Activated CD8-positive, alpha-beta memory T cell treated with anti-CD3 and anti-CD28 coated beads, Interleukin-2, amount 10 ng/mL, durations not matched to agents 7 days and 5 days (primary cell): ENCODE measurements at regions not wholly inside any gene's neighbourhood (a gene's known extent, or its start where the extent isn't known, plus 50 kb on each side); places are given as distances from the start of the nearest gene placed in this dataset.

Experiments used
- ATAC-seq: fragments of 150-1000 bp; cut with Tn5 transposase; one replicate; pipeline ENCODE4 v1.10.0; 2021; ENCODE audit warnings: moderate library complexity
- CTCF ChIA-PET: fragments of 350-600 bp; sonication (Branson Sonifier 250); formaldehyde crosslinking; loops from one replicate; lab custom pipeline; 2021; ENCODE audit warnings: antibody characterized with exemption; lab: Charles Lee
- DNase-seq: peaks from one replicate; pipeline ENCODE4 v3.0.0-alpha.2; 2020
- H3K27ac Mint-ChIP-seq: one replicate; pipeline ENCODE4 v1.8.0; 2021; ENCODE audit warnings: mild to moderate bottlenecking, mixed read lengths
- H3K27me3 Mint-ChIP-seq: one replicate; pipeline ENCODE4 v1.8.0; 2021; ENCODE audit warnings: mixed read lengths
- H3K36me3 Mint-ChIP-seq: one replicate; pipeline ENCODE4 v1.8.0; 2021; ENCODE audit warnings: mild to moderate bottlenecking, mixed read lengths
- H3K4me1 Mint-ChIP-seq: one replicate; pipeline ENCODE4 v1.8.0; 2021; ENCODE audit warnings: mixed read lengths
- H3K4me3 Mint-ChIP-seq: one replicate; pipeline ENCODE4 v1.8.0; 2021; ENCODE audit warnings: mild to moderate bottlenecking, moderate library complexity, mixed read lengths
- H3K9me3 Mint-ChIP-seq: one replicate; pipeline ENCODE4 v1.8.0; 2022; ENCODE audit warnings: low read depth, mixed read lengths

DNA sequence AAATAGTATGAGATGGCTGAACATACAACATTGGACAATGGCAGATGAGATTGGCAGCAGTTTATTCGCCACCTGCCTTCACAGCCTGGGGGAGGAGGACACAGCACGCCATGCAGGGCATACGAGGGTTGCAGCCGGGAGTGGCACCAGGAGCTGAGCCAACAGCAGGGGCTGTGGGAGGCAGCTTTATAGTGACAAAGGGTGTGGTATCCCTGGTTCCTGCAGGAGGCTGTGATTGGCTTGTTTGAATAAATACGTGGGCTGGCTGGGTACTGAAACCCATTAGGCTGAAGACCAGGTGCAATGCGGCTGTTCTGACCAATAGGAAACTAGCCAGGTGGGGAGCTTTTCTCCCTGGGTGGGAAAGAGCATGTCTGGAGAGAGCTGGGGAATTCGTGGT lies 68.9 kb upstream of the LEP start:
- H3K36me3 Mint-ChIP-seq = no peaks in the 10 kb centered on the region
- H3K4me1 Mint-ChIP-seq = peaks cover 14% of the 10 kb centered on the region
- no peak for DNase-seq
- CTCF ChIA-PET = interaction anchor here (1.2 kb wide), 2 partner anchors 36 kb away, joined by 3 to 4 read pairs; no protein-coding TSS in a partner anchor
- ATAC-seq = no peak
- no peak overlapping the region for H3K27ac Mint-ChIP-seq
- peaks cover 56% of the 10 kb centered on the region for H3K27me3 Mint-ChIP-seq
- H3K9me3 Mint-ChIP-seq = no peaks in the 10 kb centered on the region
- no peak overlapping the region for H3K4me3 Mint-ChIP-seq

DNA sequence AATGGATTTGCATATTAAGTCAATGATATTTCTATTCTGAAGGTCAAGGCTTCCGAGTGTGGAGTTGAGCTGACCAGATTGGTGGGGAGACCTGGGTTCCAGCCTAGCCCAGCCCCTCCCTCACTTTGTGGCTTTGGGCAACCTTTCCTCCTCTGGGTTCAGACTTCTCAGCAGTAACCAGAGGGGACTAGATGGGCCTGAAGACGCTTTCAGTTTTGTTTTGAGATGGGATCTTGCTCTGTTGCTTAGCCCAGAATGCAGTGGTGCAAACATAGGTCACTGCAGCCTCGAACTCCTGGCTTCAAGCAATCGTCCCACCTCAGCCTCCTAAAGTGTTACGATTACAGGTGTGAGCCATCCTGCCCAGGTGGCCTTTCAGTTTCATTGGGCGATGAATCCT lies 68.1 kb upstream of the LEP start:
- DNase-seq (no peak), ATAC-seq (peak; percentile 53)
- peaks cover 14% of the 10 kb centered on the region for H3K4me1 Mint-ChIP-seq
- no peaks in the 10 kb centered on the region for H3K9me3 Mint-ChIP-seq
- no peak overlapping the region for H3K4me3 Mint-ChIP-seq
- H3K27ac Mint-ChIP-seq = no peak overlapping the region
- no peaks in the 10 kb centered on the region for H3K36me3 Mint-ChIP-seq
- CTCF ChIA-PET = interaction anchor here (0.6 to 1.2 kb wide), 2 partner anchors 36 kb away, joined by 3 read pairs; no protein-coding TSS in a partner anchor
- H3K27me3 Mint-ChIP-seq = peaks cover 55% of the 10 kb centered on the region

DNA sequence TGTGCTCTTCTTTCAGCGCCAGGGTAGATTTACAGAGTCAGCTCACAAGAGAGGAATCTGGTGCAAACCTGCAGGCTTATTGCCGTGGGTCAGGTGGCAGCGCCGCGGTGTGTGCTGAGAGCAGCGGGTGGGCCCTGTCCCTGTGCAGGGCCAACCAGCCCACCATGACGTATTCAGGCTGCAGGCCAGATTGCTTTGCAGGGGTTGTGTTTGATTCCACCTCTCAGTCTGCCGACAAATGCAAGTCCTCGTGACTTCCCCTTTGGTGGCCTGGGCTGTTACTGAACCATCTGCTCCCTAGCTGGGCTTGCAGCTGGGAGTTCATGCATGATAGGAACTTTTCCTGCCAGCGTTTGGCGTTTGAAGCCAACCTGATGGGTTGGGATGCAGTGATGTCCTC lies 66.7 kb upstream of the LEP start:
- Mint-ChIP-seq H3K27ac (no peak overlapping the region), H3K4me1 (peaks cover 7% of the 10 kb centered on the region), H3K36me3 (no peaks in the 10 kb centered on the region), H3K9me3 (no peaks in the 10 kb centered on the region), H3K27me3 (peaks cover 49% of the 10 kb centered on the region), H3K4me3 (no peak overlapping the region)
- CTCF ChIA-PET = no interaction called here
- ATAC-seq (no peak), DNase-seq (no peak)

GRCh38 chr7:128176696-128177095 lies 64.4 kb upstream of the LEP start:
- no peak overlapping the region for H3K4me3 Mint-ChIP-seq
- CTCF ChIA-PET = no interaction called here
- no peak for DNase-seq

DNA sequence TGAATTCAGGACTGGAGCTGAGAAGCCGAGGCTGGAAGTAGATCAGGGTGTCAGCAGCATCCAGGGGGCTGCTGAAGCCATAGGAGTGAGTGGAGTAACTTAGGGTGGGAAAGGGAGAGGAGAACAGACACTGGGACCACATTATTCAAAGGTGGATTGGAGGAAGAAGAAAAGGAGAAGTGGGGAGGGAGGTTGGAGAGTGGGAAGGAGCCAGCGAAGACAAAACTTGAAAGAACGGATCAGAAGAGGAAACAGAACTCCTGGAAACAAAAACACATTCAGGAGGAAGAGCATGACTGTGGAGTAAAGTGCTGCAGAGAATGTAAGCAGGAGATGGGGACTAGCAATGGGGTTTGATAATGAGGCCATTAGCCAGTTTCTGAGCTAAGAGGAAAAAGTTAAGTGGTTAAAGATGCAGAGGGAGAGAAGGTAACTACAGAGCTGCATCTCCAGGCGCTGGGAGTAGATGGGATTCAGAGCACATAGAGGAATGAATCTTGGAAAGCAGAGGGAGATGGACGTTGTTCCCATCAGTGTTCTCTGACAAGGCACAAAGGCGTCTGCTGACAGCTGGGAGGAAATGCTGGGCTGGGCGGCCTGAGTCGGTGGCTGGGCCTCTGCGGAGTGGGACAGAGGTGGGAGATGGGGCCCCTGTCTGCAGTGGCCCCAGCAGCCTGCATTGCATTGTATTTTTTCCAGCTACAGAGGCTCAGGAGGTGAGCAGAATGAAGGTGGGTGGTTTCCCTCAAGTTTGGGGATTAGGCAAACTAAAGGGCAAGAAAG lies 63.1 kb upstream of the LEP start:
- no peak for ATAC-seq
- peaks cover 3% of the 10 kb centered on the region for H3K4me1 Mint-ChIP-seq
- H3K36me3 Mint-ChIP-seq = no peaks in the 10 kb centered on the region
- peaks cover 52% of the 10 kb centered on the region for H3K27me3 Mint-ChIP-seq
- no peak overlapping the region for H3K27ac Mint-ChIP-seq
- DNase-seq = no peak
- no peaks in the 10 kb centered on the region for H3K9me3 Mint-ChIP-seq
- CTCF ChIA-PET = no interaction called here
- H3K4me3 Mint-ChIP-seq = no peak overlapping the region

More at GRCh38 chr7:128176696-128177095, 64.4 kb upstream of the LEP start:
- ATAC-seq = no peak
- H3K36me3 Mint-ChIP-seq = no peaks in the 10 kb centered on the region
- no peaks in the 10 kb centered on the region for H3K9me3 Mint-ChIP-seq
- no peak overlapping the region for H3K27ac Mint-ChIP-seq
- H3K27me3 Mint-ChIP-seq = peaks cover 46% of the 10 kb centered on the region
- H3K4me1 Mint-ChIP-seq = peaks cover 7% of the 10 kb centered on the region

DNA sequence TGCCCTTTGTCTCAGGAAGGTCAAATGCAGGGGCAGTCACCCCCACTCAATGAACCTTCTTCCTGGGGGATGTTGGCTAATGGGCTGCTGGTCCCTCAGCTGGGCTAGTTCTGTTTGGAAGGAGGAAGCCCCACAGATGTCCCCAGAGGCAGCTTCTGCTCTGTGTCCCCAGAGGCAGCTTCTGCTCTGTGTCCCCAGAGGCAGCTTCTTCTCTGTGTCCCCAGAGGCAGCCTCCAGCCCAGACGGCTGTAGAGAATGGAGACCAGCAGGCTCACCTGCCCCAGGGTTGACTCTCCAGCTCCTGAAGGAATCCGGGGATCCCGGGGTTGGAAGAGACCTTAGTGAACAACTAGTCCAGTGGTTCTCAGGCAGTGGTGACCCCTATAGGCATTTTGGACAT lies 62.5 kb upstream of the LEP start:
- Mint-ChIP-seq H3K27ac (no peak overlapping the region), H3K9me3 (no peaks in the 10 kb centered on the region), H3K27me3 (peaks cover 52% of the 10 kb centered on the region), H3K4me1 (no peaks in the 10 kb centered on the region), H3K4me3 (no peak overlapping the region), H3K36me3 (no peaks in the 10 kb centered on the region)
- ATAC-seq (no peak), DNase-seq (no peak)
- CTCF ChIA-PET = no interaction called here

DNA sequence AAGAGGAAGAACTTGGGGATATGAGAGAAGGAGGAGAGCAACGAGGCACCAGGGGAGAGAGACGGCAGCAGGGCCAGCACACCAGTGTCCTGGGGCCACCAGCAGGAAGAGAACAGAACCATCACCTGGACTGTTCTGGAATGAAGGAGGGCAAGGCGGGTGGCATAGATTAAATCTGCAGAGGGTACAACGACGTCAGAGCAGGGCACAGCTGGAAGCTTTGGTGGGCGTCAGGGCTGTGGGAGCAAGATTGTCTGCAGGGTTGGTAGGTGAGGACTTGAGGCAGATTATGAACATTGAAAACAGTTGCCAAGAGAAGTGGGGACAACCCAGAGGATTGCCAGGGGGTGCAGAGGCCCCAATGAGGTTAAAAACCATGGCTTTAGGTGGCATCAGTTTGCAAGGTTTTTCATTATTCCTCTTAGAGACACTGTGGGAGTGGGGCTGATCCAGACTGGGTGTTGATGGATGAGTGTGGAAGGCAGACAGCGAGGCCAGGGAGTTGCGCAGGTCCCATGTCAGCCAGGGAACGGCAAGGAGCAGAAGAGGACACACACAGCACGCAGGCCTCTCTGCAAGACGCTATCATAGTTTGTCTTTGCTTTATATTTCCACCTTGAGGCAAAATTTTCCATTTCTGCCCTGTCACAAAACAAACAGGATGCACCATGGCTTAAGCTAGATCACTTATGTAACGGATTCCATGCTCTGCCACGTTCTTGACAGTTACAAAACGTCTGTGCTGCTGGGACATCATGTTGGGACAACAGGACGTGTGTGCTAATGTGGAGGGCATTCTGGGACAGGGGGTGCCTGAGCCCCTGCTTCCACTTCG lies 52.5 kb upstream of the LEP start:
- Mint-ChIP-seq H3K27me3 (peaks cover 50% of the 10 kb centered on the region), H3K36me3 (peaks cover under 1% of the 10 kb centered on the region), H3K27ac (no peak overlapping the region), H3K4me1 (no peaks in the 10 kb centered on the region), H3K4me3 (no peak overlapping the region), H3K9me3 (peaks cover 3% of the 10 kb centered on the region)
- ATAC-seq (no peak), DNase-seq (peak; percentile 26)
- CTCF ChIA-PET = no interaction called here

DNA sequence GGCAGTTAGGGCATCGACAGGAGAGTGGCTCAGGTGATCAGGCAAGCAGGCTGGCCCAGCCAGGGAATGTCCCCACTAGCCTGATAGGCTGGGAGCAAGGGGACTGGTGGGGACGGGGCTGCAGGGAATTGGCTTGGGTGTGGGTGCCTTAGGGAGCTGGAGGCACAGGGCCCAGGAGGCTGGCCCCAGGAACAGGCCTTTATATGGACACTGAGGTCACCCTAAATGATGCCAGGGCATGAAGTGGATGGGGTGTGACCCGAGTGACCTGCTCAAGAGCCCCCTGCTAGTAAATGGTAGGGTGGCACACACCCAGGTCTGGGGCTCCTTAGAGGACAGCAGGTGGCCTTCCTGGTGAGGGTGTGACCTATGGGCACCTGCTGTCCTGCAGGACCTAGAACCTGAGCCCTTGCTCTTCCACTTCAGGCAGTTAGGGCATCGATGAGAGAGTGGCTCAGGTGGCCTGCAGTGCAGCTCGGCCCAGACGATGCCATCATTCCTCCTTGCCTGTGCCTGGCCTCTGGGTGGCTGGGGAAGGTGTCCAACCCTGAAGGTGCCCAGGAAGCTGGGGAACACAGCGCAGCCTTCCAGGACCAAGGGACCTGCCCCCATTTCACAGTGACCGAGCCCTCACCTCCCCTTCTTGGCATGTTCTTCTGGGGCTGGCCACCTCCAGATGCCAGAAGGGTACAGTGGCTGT lies 51.7 kb upstream of the LEP start:
- H3K9me3 Mint-ChIP-seq = peaks cover 9% of the 10 kb centered on the region
- H3K4me3 Mint-ChIP-seq = no peak overlapping the region
- peaks cover 3% of the 10 kb centered on the region for H3K4me1 Mint-ChIP-seq
- CTCF ChIA-PET = interaction anchor here (0.7 kb wide), 1 partner anchor 398 kb away, joined by 3 read pairs; no protein-coding TSS in a partner anchor
- DNase-seq (peak; percentile 31), ATAC-seq (no peak)
- H3K27ac Mint-ChIP-seq = no peak overlapping the region
- peaks cover 48% of the 10 kb centered on the region for H3K27me3 Mint-ChIP-seq
- peaks cover 6% of the 10 kb centered on the region for H3K36me3 Mint-ChIP-seq

DNA sequence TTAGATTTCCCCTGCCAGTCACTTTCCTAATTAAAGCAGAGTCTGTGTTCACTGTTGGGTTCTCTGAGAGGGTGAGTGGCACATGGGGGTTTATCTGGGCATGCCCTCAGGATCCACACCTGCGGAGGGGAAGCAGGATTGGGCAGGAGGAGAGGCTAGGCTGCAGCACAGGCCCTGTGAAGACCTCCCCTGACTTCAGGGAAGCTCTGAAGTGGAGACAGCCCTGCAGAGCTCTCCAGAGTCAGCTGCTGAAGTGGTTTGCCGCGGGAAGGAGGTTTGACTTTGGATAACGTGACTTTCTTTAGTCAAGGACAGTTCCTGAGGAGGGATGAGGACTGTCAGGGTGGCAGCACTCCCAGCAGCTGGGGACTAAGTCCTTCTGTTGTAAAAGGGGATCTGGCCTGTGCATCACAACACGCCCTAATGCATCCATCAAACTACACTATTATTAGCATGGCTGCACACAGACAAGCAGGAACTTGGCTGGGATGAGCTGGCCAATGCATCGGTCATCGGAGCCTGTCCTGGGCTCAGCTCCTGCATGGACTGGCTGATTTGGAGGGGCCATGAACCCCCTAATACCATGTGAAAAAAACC lies 50.9 kb upstream of the LEP start:
- H3K4me3 Mint-ChIP-seq = no peak overlapping the region
- peak; percentile 34 for DNase-seq
- no peak for ATAC-seq
- H3K27ac Mint-ChIP-seq = no peak overlapping the region
- H3K9me3 Mint-ChIP-seq = peaks cover 15% of the 10 kb centered on the region
- H3K27me3 Mint-ChIP-seq = peaks cover 47% of the 10 kb centered on the region
- CTCF ChIA-PET = interaction anchor here (0.7 kb wide), 1 partner anchor 399 kb away, joined by 3 read pairs; no protein-coding TSS in a partner anchor
- peaks cover 5% of the 10 kb centered on the region for H3K4me1 Mint-ChIP-seq
- peaks cover 11% of the 10 kb centered on the region for H3K36me3 Mint-ChIP-seq

DNA sequence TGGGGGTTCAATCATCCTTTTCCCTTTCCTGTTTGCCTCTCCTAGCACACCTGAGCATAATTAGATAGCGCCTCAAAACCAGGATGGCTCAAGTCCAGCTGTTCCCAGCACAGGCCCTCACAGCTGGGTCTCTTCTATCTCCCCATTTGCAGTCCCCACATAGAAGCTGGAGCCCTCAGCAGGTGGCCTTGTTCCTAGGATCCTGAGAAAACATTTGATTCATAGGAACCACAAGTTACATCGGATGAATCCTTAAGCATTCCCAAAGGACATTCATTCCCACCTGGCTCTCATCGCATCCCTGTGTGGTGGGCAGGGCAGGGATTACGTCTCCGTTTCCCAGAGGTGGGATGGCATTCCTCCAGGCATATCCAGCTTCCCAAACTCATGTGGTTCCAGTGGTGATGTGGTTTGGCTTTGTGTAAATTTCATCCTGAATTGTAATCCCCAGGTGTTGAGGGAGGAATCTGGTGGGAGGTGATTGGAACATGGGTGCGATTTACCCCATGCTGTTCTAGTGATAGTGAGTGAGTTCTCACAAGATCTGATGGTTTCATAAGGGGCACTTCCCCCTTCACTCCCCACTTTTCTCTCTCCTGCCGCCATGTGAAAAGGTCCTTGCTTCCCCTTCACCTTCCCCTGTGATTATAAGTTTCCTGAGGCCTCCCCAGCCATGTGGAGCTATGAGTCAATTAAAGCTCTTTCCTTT lies 49.8 kb upstream of the LEP start:
- no peak overlapping the region for H3K27ac Mint-ChIP-seq
- H3K27me3 Mint-ChIP-seq = peaks cover 41% of the 10 kb centered on the region
- CTCF ChIA-PET = interaction anchor here (1.3 kb wide), 1 partner anchor 56 kb away, joined by 3 read pairs; no protein-coding TSS in a partner anchor
- H3K36me3 Mint-ChIP-seq = peaks cover 13% of the 10 kb centered on the region
- H3K9me3 Mint-ChIP-seq = peaks cover 17% of the 10 kb centered on the region
- H3K4me3 Mint-ChIP-seq = no peak overlapping the region
- ATAC-seq (no peak), DNase-seq (peak; percentile 16)
- H3K4me1 Mint-ChIP-seq = peaks cover 5% of the 10 kb centered on the region
